AG04449 (cell line): ENCODE measurements at regions not wholly inside any gene's neighbourhood (a gene's known extent, or its start where the extent isn't known, plus 50 kb on each side); places are given as distances from the start of the nearest gene placed in this dataset.
"Not testable (repeated sequence)": the region's sequence is repeated elsewhere in the genome, so short reads cannot be mapped to it uniquely, and the experiment has no call there.

ENCODE experiments used
- CTCF ChIA-PET: fragments of 350-600 bp; formaldehyde crosslinking; extraction: SDS; loops from one replicate; lab custom pipeline; 2021; ENCODE audit warnings: antibody characterized with exemption; lab: Yijun Ruan, JAX
- POLR2A ChIA-PET: fragments of 400-600, 350-600 bp; formaldehyde crosslinking; extraction: SDS; loops from one replicate; lab custom pipeline; 2020; ENCODE audit warnings: antibody characterized with exemption, inconsistent platforms; lab: Yijun Ruan, JAX
- DNase-seq: peaks from one replicate; pipeline ENCODE4 v3.0.0-alpha.2; 2010; ENCODE audit warnings: low read depth, low spot score
- H3K4me3 ChIP-seq: 2 replicates; pipeline ENCODE4 v1.5.1; 2011; ENCODE audit warnings: low read depth, mild to moderate bottlenecking, control low read depth, low read length
- TF ChIP-seq, protein P1 (sequence below): IDR thresholded peaks from one replicate; pipeline ENCODE4 v1.5.1; 2011; ENCODE audit warnings: mild to moderate bottlenecking, moderate library complexity, low read length, control low read depth, inconsistent platforms; ENCODE audit not compliant: insufficient read depth; ENCODE audit errors: missing control alignments

DNA sequence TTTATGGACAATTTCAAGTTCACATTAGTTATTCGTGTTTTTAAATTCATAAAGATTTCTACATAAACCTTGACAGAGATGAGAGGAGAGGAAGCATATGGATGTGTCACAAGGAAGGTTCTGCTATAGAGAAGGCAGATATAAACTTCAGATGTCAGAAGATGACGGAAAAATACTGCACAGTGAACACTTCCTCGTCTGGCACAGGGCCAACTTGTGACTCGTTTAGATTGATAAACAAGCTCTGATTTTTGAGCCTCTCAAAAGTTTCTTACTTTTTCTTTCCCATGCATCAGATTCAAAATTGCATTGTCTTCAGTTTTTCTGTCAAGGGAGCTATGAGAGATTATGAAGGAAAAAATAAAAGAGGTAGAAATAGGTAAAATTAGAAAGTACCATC lies 156.4 kb upstream of the MINDY3 start:
- ChIA-PET POLR2A (no interaction called here), CTCF (no interaction called here)
- TF ChIP-seq, protein P1, sequence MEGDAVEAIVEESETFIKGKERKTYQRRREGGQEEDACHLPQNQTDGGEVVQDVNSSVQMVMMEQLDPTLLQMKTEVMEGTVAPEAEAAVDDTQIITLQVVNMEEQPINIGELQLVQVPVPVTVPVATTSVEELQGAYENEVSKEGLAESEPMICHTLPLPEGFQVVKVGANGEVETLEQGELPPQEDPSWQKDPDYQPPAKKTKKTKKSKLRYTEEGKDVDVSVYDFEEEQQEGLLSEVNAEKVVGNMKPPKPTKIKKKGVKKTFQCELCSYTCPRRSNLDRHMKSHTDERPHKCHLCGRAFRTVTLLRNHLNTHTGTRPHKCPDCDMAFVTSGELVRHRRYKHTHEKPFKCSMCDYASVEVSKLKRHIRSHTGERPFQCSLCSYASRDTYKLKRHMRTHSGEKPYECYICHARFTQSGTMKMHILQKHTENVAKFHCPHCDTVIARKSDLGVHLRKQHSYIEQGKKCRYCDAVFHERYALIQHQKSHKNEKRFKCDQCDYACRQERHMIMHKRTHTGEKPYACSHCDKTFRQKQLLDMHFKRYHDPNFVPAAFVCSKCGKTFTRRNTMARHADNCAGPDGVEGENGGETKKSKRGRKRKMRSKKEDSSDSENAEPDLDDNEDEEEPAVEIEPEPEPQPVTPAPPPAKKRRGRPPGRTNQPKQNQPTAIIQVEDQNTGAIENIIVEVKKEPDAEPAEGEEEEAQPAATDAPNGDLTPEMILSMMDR = no peak

DNA sequence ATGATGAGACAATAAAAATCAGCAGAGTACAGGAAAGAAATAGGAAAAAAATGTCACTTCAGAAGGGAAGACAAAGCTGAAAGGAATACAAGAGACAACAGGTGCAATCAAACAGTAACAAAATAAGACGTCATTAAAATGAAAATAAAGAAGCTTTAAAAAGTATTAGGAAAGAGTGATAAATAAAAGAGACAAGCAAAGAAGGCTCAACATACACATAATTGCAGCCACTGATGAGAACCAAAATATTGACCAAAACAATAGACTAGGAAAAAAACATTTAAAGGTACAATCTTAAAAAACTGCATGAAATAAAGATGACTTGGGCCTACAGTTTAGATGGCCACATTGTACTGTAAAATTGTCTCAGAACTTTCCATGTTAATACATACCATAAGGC lies 160.5 kb upstream of the MINDY3 start:
- POLR2A ChIA-PET = no interaction called here
- CTCF ChIA-PET = no interaction called here
- H3K4me3 ChIP-seq = no peak overlapping the region
- DNase-seq = no peak
- TF ChIP-seq, protein P1 = no peak

More for the DNA sequence above, 156.4 kb upstream of the MINDY3 start:
- no peak for DNase-seq
- H3K4me3 ChIP-seq = no peak overlapping the region

DNA sequence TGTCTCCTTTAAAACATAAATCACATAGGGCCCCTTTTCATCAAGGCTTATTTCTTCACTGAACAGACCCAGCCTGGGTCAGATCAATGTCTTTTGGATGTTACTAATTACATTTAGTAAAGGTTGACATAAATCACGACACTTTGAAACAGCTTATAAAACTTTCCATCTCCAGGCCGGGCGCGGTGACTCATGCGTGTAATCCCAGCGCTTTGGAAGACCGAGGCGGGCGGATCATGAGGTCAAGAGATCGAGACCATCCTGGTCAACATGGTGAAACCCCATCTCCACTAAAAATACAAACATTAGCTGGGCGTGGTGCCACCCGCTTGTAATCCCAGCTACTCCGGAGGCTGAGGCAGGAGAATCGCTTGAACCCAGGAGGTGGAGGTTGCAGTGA lies 166.5 kb upstream of the MINDY3 start:
- CTCF ChIA-PET = not testable (repeated sequence)

DNA sequence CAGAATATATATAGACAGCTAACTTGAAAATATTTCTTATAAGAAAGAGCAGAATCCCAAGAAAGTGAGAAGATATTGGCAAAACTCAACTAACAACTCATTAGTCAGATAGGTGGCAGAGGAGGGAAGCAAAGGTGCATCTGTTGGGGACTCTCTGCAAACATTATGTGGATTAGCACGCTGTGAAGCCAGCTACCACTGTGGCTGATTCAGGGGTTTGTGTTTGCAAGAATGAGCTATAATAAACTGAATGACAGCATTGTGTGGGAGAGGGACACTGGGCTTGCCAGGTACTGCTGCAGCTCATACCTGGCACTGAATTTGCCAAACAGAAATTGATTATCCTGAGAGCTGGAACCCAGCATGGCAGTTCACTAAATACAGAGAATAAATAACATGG lies 170.3 kb upstream of the MINDY3 start:
- H3K4me3 ChIP-seq = no peak overlapping the region
- TF ChIP-seq, protein P1 = no peak
- ChIA-PET POLR2A (no interaction called here), CTCF (no interaction called here)
- no peak for DNase-seq

More for the DNA sequence above, 166.5 kb upstream of the MINDY3 start:
- DNase-seq, H3K4me3 ChIP-seq, POLR2A ChIA-PET: not testable (repeated sequence)

DNA sequence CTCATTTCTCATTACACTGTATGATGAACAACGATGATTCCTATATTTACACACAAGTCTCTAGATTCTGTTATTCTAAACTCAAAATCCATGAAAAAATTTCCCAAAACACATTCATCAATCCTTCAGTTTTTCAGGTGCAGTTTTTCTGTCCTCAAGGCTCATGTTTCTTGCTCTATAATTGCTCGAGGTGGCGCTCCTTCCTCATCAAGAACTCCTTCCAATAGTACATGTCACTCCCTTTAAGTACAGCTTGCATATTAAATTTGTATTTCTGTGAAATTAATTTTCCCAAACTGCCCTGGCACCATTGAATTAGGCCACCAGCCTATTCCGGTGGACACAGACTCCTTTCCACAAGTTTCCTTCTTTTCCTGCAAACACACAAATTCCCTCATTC lies 188.7 kb upstream of the MINDY3 start:
- TF ChIP-seq, protein P1 = no peak
- CTCF ChIA-PET = interaction anchor here (0.6 kb wide), 1 partner anchor 7 kb away, joined by 3 read pairs; no protein-coding TSS in a partner anchor
- POLR2A ChIA-PET = no interaction called here
- DNase-seq = no peak
- no peak overlapping the region for H3K4me3 ChIP-seq

DNA sequence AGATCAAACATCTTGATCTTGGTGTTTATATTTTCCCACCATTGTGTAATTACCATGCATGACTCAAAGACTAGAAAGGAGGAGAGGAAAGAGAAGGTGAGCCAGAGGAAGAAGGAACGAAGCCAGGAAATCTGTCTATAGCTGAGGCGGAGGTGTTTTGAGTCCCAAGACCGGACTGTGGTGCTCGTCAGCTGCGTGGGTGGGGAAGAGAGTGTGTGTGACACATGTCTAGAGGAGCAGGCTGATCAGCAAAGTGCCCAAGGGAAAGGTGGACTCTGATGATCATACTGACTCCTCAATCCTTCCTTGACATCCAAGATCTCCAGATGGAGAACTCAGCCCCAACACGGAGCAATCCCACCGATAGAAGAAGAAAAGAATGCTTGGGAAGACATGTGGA lies 189.5 kb upstream of the MINDY3 start:
- POLR2A ChIA-PET = no interaction called here
- CTCF ChIA-PET = no interaction called here
- TF ChIP-seq, protein P1 = no peak
- no peak overlapping the region for H3K4me3 ChIP-seq
- DNase-seq = no peak

DNA sequence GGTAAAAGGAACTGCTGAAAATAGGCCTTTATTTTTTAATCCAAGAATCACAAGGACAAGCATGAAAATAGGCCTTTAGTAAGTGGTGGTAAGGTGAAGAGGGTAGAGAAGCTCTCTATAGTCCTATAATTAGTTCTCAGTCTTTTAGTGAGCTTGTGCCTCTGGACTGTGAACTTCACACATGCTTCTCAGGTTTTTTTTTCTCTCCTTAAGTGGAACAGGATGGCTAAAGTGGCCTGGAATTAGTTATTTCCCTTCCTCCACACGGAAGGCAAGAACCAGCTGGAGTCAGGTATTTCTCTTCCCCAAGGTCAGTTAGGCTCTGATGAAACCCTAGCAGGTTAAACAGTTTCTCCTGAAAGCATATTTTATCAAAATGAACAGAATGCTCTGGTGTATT lies 203.0 kb upstream of the MINDY3 start:
- no peak for DNase-seq
- TF ChIP-seq, protein P1 = no peak
- CTCF ChIA-PET = no interaction called here
- POLR2A ChIA-PET = no interaction called here
- H3K4me3 ChIP-seq = no peak overlapping the region

DNA sequence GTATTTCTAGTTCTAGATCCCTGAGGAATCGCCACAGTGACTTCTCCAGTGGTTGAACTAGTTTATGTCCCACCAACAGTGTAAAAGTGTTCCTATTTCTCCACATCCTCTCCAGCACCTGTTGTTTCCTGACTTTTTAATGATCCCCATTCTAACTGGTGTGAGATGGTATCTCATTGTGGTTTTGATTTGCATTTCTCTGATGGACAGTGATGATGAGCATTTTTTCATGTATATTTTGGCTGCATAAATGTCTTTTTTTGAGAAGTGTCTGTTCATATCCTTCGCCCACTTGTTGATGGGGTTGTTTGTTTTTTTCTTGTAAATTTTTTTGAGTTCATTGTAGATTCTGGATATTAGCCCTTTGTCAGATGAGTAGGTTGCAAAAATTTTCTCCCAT lies 223.2 kb upstream of the MINDY3 start:
- POLR2A ChIA-PET, H3K4me3 ChIP-seq, DNase-seq: not testable (repeated sequence)

More for the DNA sequence above, 223.2 kb upstream of the MINDY3 start:
- CTCF ChIA-PET = not testable (repeated sequence)
